Inflammatory macrophage treated with lipopolysaccharide for 1 hour (primary cell): ENCODE measurements at regions not wholly inside any gene's neighbourhood (a gene's known extent, or its start where the extent isn't known, plus 50 kb on each side); places are given as distances from the start of the nearest gene placed in this dataset.
"Not testable (repeated sequence)": the region's sequence is repeated elsewhere in the genome, so short reads cannot be mapped to it uniquely, and the experiment has no call there.

ENCODE experiments used
- DNase-seq, 2 donors: peaks; one replicate each; pipeline ENCODE4 v3.0.0-alpha.2; 2020 to 2022

GRCh38 chr15:61393524-61393923 is 164.4 kb upstream of the RORA start:
- DNase-seq: no peak

GRCh38 chr15:61390138-61390537 is 161.0 kb upstream of the RORA start:
- no peak for DNase-seq

GRCh38 chr15:61389334-61390028 is 160.4 kb upstream of the RORA start:
- DNase-seq: no peak

- no peak for DNase-seq
Measured at GRCh38 chr15:61387675-61388074, 158.6 kb upstream of the RORA start.

GRCh38 chr15:61383421-61383820 is 154.3 kb upstream of the RORA start:
- DNase-seq: no peak

- no peak for DNase-seq
Measured at GRCh38 chr15:61382927-61383326, 153.8 kb upstream of the RORA start.

- no peak for DNase-seq
Measured at GRCh38 chr15:61381501-61381900, 152.4 kb upstream of the RORA start.

- no peak for DNase-seq
Measured at GRCh38 chr15:61380270-61380669, 151.2 kb upstream of the RORA start.

- DNase-seq: no peak
Measured at GRCh38 chr15:61379005-61379404, 149.9 kb upstream of the RORA start.

- no peak for DNase-seq
Measured at GRCh38 chr15:61376961-61377360, 147.9 kb upstream of the RORA start.

GRCh38 chr15:61376516-61376915 is 147.4 kb upstream of the RORA start:
- no peak for DNase-seq

GRCh38 chr15:61374848-61375247 is 145.7 kb upstream of the RORA start:
- no peak for DNase-seq

GRCh38 chr15:61367953-61368352 is 138.9 kb upstream of the RORA start:
- DNase-seq: no peak

- DNase-seq: no peak
Measured at GRCh38 chr15:61364871-61365270, 135.8 kb upstream of the RORA start.

GRCh38 chr15:61362912-61363311 is 133.8 kb upstream of the RORA start:
- DNase-seq: not testable (repeated sequence)

- DNase-seq: no peak
Measured at GRCh38 chr15:61344293-61344692, 115.2 kb upstream of the RORA start.

- no peak for DNase-seq
Measured at GRCh38 chr15:61342390-61342789, 113.3 kb upstream of the RORA start.

GRCh38 chr15:61339516-61339915 is 110.4 kb upstream of the RORA start:
- DNase-seq: no peak

- DNase-seq: no peak
Measured at GRCh38 chr15:61337541-61337940, 108.4 kb upstream of the RORA start.

GRCh38 chr15:61336026-61336638 is 107.0 kb upstream of the RORA start:
- no peak for DNase-seq

GRCh38 chr15:61334714-61335113 is 105.6 kb upstream of the RORA start:
- DNase-seq: not testable (repeated sequence)

GRCh38 chr15:61331019-61331418 is 101.9 kb upstream of the RORA start:
- DNase-seq: no peak

- no peak for DNase-seq
Measured at GRCh38 chr15:61327019-61327631, 98.0 kb upstream of the RORA start.

GRCh38 chr15:61319892-61320291 is 90.8 kb upstream of the RORA start:
- DNase-seq: no peak
